WERI-Rb-1 (cell line): ENCODE measurements at regions not wholly inside any gene's neighbourhood (a gene's known extent, or its start where the extent isn't known, plus 50 kb on each side); places are given as distances from the start of the nearest gene placed in this dataset.

Experiments used
- DNase-seq: peaks from one replicate; pipeline ENCODE4 v3.0.0-alpha.2; 2020
- H3K27ac ChIP-seq: fragments of 250-450 bp; sonication (Bioruptor Pico); 2 replicates; pipeline ENCODE4 v1.5.1; 2020; ENCODE audit warnings: mild to moderate bottlenecking, moderate library complexity
- H3K27me3 ChIP-seq: fragments of 250-450 bp; sonication (Bioruptor Pico); 2 replicates; pipeline ENCODE4 v1.5.1; 2021; ENCODE audit warnings: mild to moderate bottlenecking, low read depth, moderate library complexity; ENCODE audit not compliant: insufficient read depth, severe bottlenecking
- H3K36me3 ChIP-seq: fragments of 250-450 bp; sonication (Bioruptor Pico); 2 replicates; pipeline ENCODE4 v1.5.1; 2020; ENCODE audit warnings: mild to moderate bottlenecking, moderate library complexity
- H3K4me3 ChIP-seq: 2 replicates; pipeline ENCODE4 v1.5.1; 2011; ENCODE audit warnings: low read depth, mild to moderate bottlenecking, control low read depth, low read length
- H3K9me3 ChIP-seq: fragments of 250-450 bp; sonication (Bioruptor Pico); 2 replicates; pipeline ENCODE4 v1.5.1; 2021; ENCODE audit warnings: mild to moderate bottlenecking, moderate library complexity; ENCODE audit not compliant: severe bottlenecking
- TF ChIP-seq, protein P1 (sequence below): IDR thresholded peaks from 2 replicates; pipeline ENCODE4 v1.5.1; 2011; ENCODE audit warnings: low read depth, mild to moderate bottlenecking, control low read depth, inconsistent platforms, low read length

DNA sequence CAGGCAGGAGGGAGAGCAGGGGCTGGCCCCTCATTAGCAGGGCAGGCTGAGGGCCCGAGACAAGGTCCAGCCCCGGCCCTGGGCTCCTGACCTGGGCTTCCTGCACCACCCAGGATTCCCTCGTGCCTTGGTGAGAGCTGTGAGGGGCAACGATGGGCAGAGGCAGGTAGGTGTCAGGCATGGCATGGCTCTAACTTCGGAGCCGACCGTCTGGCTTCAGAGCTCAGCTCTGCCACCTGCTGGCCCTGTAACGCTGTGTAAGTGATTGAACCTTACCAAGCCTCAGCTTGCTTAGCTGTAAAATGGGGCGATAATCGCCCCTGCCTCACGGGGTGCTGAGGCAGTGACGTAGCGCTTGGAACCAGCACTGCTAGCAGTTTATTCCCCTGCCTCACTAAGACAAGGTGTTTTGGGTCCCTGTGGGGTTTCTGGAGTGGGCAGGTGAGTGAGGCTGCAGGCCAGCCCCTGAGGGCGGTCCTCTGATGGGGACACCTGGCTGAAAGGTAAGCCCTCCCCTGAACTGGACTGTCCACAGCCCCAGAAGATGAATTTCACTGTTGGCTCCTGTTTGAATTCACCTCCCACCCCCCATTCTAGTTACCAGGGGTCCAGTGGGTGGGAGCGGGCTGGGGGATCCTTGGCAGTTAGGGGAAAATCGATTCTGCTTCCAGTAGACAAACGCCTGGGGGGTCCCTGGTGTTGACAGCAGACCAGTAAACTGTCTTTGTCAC, 184.8 kb upstream of the GSE1 start:
- H3K4me3 ChIP-seq: no peak overlapping the region
- no peaks in the 10 kb centered on the region for H3K27me3 ChIP-seq
- no peak for DNase-seq
- TF ChIP-seq, protein P1, sequence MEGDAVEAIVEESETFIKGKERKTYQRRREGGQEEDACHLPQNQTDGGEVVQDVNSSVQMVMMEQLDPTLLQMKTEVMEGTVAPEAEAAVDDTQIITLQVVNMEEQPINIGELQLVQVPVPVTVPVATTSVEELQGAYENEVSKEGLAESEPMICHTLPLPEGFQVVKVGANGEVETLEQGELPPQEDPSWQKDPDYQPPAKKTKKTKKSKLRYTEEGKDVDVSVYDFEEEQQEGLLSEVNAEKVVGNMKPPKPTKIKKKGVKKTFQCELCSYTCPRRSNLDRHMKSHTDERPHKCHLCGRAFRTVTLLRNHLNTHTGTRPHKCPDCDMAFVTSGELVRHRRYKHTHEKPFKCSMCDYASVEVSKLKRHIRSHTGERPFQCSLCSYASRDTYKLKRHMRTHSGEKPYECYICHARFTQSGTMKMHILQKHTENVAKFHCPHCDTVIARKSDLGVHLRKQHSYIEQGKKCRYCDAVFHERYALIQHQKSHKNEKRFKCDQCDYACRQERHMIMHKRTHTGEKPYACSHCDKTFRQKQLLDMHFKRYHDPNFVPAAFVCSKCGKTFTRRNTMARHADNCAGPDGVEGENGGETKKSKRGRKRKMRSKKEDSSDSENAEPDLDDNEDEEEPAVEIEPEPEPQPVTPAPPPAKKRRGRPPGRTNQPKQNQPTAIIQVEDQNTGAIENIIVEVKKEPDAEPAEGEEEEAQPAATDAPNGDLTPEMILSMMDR: peak; percentile 33; the same call in 1 of the 2 replicates
- H3K9me3 ChIP-seq: no peaks in the 10 kb centered on the region
- no peaks in the 10 kb centered on the region for H3K36me3 ChIP-seq
- no peak overlapping the region for H3K27ac ChIP-seq

DNA sequence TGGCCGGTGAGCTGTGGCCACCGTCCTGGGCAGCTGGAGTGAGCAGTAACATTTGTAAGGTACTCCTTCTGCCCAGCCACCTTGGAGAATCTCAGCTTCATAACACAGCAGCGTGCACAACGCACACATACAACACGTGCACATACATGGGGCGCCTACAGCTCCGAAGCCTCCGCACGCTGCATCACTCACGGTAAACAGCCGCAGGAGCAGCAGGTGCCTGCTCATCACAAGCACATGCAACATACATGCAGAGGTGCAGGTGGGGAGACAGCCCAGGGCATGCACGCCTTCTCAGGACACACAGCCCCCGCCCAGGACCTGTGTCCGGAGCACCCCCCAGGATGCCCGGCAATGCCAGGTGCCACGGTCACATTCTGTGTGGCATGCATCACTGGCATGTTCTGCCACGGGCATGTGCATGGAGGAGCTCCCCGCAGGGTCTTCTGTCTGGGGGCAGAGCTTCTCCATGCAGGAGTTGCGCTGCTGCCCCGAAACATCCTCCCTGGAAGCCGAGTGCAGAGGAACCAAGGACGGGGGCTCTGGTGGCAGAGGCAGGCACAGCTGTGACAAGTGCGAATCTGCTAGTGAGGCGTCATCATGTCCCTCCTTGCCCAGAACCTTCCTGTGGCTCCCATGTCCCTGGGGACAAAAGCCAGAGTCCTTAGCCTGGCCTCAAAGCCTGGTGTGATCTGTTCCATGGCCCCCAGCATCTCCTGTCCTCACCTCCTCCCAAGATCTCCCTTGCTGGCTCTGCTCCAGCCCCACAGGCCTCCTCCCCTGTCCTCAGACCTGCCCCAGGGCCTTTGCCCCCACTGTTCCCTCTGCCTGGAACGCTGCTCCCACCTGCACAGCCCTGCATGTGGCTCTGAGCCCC, 184.0 kb upstream of the GSE1 start:
- no peak overlapping the region for H3K4me3 ChIP-seq
- no peaks in the 10 kb centered on the region for H3K27me3 ChIP-seq
- no peaks in the 10 kb centered on the region for H3K36me3 ChIP-seq
- TF ChIP-seq, protein P1: no peak
- no peaks in the 10 kb centered on the region for H3K9me3 ChIP-seq
- H3K27ac ChIP-seq: peak overlapping the region; percentile 86; the same call in 1 of the 2 replicates
- DNase-seq: no peak

DNA sequence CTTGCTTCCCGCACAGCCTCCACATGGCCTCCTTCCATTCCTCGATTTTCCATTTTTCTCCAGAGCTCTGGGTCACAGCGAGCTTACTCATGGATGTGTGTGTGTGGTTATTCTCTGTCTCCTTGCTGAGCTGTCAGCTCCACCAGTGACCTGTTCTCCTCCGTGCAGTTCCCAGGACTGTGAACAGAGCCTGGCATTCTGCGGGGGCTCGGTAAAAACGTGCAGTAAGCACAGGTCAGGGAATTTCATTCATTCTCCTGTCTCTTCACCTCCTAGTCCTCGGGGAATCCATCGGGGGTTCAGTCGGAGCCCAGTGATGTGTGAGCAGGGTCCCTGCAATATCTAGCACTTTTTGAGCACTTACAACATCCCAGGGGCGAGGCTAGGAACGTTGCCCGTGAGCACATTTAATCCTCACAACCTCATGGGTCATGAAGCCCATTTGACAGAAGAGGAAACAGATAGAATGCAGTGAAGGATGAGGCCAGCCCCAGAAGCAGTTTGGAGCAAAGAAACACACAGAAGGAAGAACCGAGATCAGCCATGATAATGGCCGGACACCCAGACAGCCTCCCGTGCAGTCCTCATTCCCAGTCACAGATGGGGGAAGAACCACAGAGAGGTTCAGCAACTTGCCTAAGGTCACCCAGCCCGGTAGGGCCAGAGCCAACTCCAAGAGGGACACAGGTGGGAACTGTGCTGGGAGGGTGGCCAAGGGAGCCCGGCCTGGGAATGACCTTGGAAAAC, 183.2 kb upstream of the GSE1 start:
- Histone ChIP-seq H3K27me3 (no peaks in the 10 kb centered on the region), H3K4me3 (no peak overlapping the region), H3K36me3 (no peaks in the 10 kb centered on the region), H3K9me3 (no peaks in the 10 kb centered on the region), H3K27ac (peak overlapping the region; percentile 86)
- TF ChIP-seq, protein P1: no peak
- DNase-seq: no peak

DNA sequence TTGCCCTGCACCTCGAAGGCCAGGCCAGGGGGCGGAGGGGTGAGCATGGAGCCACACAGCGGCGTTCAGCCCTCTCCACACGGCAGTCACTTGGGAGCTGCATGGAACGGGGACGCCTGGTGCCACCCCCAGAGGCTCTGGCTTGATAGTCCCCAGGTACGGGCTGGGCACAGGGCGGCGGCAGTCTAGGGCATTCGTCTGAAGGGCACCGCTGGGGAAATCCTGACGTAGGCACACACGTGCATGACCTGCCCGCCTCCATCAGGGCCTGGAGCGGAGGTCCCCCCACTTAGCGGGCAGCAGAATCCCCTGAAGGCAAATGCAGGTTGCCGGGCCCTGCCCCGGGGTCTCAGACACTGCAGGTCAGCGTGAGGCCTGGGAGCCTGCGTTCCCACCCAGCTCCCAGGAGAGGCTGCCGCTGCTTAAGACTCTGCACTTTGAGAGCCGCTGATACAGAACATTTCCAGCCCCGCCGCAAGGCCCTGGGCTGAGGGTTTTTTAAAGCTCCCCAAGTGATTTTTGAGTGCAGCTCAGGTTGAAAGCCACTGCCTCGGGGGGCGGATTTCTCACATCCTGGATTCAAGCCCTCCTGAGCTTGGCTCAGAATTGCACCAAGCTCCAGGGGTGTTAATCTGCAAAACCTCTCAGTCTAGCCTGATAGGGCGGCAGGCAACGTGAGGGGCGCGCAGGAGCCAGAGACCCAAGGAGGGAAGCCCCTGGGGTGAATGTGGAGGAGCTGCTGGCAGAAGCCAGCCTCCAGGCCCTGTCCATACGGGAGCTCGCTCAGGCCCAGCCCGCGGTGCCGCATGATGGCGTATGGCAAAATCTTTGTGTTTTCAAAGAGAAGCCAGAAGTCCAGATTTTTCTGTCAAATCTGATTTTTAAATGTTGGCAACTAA, 182.3 kb upstream of the GSE1 start:
- Histone ChIP-seq H3K9me3 (no peaks in the 10 kb centered on the region), H3K27me3 (no peaks in the 10 kb centered on the region), H3K27ac (peak overlapping the region; percentile 86), H3K4me3 (peak overlapping the region; percentile 27), H3K36me3 (no peaks in the 10 kb centered on the region)
- TF ChIP-seq, protein P1: no peak
- DNase-seq: peak; percentile 70
